ENCODE measurements at regions not wholly inside any gene's neighbourhood (a gene's known extent, or its start where the extent isn't known, plus 50 kb on each side); places are given as distances from the start of the nearest gene placed in this dataset.

GRCh38 chr10:61250131-61250530 lies 203.1 kb downstream of the TMEM26 start:
- WGBS = 68% methylated on average over 2 of the region's 2 CpGs
- intact Hi-C loops (cut with DNase I) = no loop called here

GRCh38 chr10:61248013-61248412 lies 205.2 kb downstream of the TMEM26 start:
- Histone ChIP-seq H3K4me3 (no peak overlapping the region), H3K9me3 (peaks cover 0 to 4% (median 1%) of the 10 kb centered on the region in 4 donors), H3K4me1 (peaks cover 0 to 7% (median 6%) of the 10 kb centered on the region in 4 donors), H3K27me3 (no peaks in the 10 kb centered on the region), H3K27ac (replicated peaks in 1 of 4) (no peak overlapping the region), H3K36me3 (no peaks in the 10 kb centered on the region)
- intact Hi-C loops (cut with DNase I) = no loop called here
- DNase-seq (ENCODE audit: extremely low spot score) = no peak
- TF ChIP-seq POLR2A (IDR thresholded peaks at IDR 0.05; ENCODE audit: low read depth) (no peak), EP300 (IDR thresholded peaks at IDR 0.05) (no peak), CTCF (IDR thresholded peaks at IDR 0.05) (no peak), POLR2AphosphoS5 (IDR thresholded peaks at IDR 0.05) (no peak)

More at GRCh38 chr10:61250131-61250530, 203.1 kb downstream of the TMEM26 start:
- Histone ChIP-seq H3K27ac (replicated peaks in 1 of 4) (no peak overlapping the region), H3K27me3 (no peaks in the 10 kb centered on the region), H3K9me3 (peaks cover 0 to 14% (median 4%) of the 10 kb centered on the region in 4 donors), H3K4me3 (no peak overlapping the region), H3K4me1 (peaks cover 0 to 7% (median 6%) of the 10 kb centered on the region in 4 donors), H3K36me3 (no peaks in the 10 kb centered on the region)
- TF ChIP-seq CTCF (IDR thresholded peaks at IDR 0.05) (no peak), POLR2A (IDR thresholded peaks at IDR 0.05; ENCODE audit: low read depth) (no peak), EP300 (IDR thresholded peaks at IDR 0.05) (no peak), POLR2AphosphoS5 (IDR thresholded peaks at IDR 0.05) (no peak)
- DNase-seq (ENCODE audit: extremely low spot score) = no peak

GRCh38 chr10:61244261-61244775 lies 208.9 kb downstream of the TMEM26 start:
- DNase-seq (ENCODE audit: extremely low spot score) = no peak

GRCh38 chr10:61232780-61233179 lies 220.4 kb downstream of the TMEM26 start:
- H3K27me3 ChIP-seq = no peaks in the 10 kb centered on the region
- H3K27ac ChIP-seq (replicated peaks in 1 of 4) = no peak overlapping the region
- TF ChIP-seq POLR2A (IDR thresholded peaks at IDR 0.05; ENCODE audit: low read depth) (no peak), CTCF (IDR thresholded peaks at IDR 0.05) (no peak), EP300 (IDR thresholded peaks at IDR 0.05) (no peak), POLR2AphosphoS5 (IDR thresholded peaks at IDR 0.05) (no peak)
- H3K36me3 ChIP-seq = no peaks in the 10 kb centered on the region
- DNase-seq (ENCODE audit: extremely low spot score) = no peak
- intact Hi-C loops (cut with DNase I) = no loop called here
- no peak overlapping the region for H3K4me3 ChIP-seq
- H3K9me3 ChIP-seq = peaks cover 0 to 4% (median 0%) of the 10 kb centered on the region in 4 donors
- no peaks in the 10 kb centered on the region for H3K4me1 ChIP-seq

More at GRCh38 chr10:61244261-61244775, 208.9 kb downstream of the TMEM26 start:
- Histone ChIP-seq H3K4me3 (no peak overlapping the region), H3K27ac (replicated peaks in 1 of 4) (no peak overlapping the region), H3K36me3 (no peaks in the 10 kb centered on the region), H3K27me3 (no peaks in the 10 kb centered on the region), H3K9me3 (no peaks in the 10 kb centered on the region), H3K4me1 (no peaks in the 10 kb centered on the region)
- intact Hi-C loops (cut with DNase I) = no loop called here
- TF ChIP-seq POLR2A (IDR thresholded peaks at IDR 0.05; ENCODE audit: low read depth) (no peak), EP300 (IDR thresholded peaks at IDR 0.05) (no peak), POLR2AphosphoS5 (IDR thresholded peaks at IDR 0.05) (no peak), CTCF (IDR thresholded peaks at IDR 0.05) (no peak)

- no peak for DNase-seq (ENCODE audit: extremely low spot score)
- Histone ChIP-seq H3K4me1 (no peaks in the 10 kb centered on the region), H3K4me3 (no peak overlapping the region), H3K36me3 (no peaks in the 10 kb centered on the region), H3K27me3 (no peaks in the 10 kb centered on the region), H3K9me3 (peaks cover 0 to 16% (median 8%) of the 10 kb centered on the region in 4 donors), H3K27ac (replicated peaks in 1 of 4) (no peak overlapping the region)
- TF ChIP-seq CTCF (IDR thresholded peaks at IDR 0.05) (no peak), EP300 (IDR thresholded peaks at IDR 0.05) (no peak), POLR2A (IDR thresholded peaks at IDR 0.05; ENCODE audit: low read depth) (no peak), POLR2AphosphoS5 (IDR thresholded peaks at IDR 0.05) (no peak)
- intact Hi-C loops (cut with DNase I) = no loop called here
Observed at GRCh38 chr10:61225939-61226338, 227.2 kb downstream of the TMEM26 start.
